SK-N-MC (cell line): ENCODE measurements at regions not wholly inside any gene's neighbourhood (a gene's known extent, or its start where the extent isn't known, plus 50 kb on each side); places are given as distances from the start of the nearest gene placed in this dataset.

ENCODE experiments used
- DNase-seq: peaks from one replicate; pipeline ENCODE4 v3.0.0-alpha.2; 2011; ENCODE audit warnings: low read depth, low spot score
- H3K27ac ChIP-seq: fragments of 200-600 bp; sonication (generic); 2 replicates; pipeline ENCODE4 v1.5.1; 2016; ENCODE audit warnings: mixed run types
- H3K36me3 ChIP-seq: fragments of 200-600 bp; sonication (generic); 2 replicates; pipeline ENCODE4 v1.6.1; 2017; ENCODE audit warnings: antibody characterized with exemption, low read length, mixed read lengths; ENCODE audit not compliant: insufficient read depth
- H3K4me3 ChIP-seq: fragments of 200-600 bp; sonication (generic); 2 replicates; pipeline ENCODE4 v1.5.1; 2016
- H3K9ac ChIP-seq: fragments of 200-600 bp; sonication (generic); 2 replicates; pipeline ENCODE4 v1.8.0; 2017; ENCODE audit warnings: mixed run types, mixed read lengths; ENCODE audit not compliant: insufficient read length
- H3K9me3 ChIP-seq: fragments of 200-600 bp; sonication (generic); 2 replicates; pipeline ENCODE4 v1.6.1; 2017; ENCODE audit warnings: low read depth, mild to moderate bottlenecking, antibody characterized with exemption, low read length, moderate library complexity, mixed read lengths
- EZH2 ChIP-seq: fragments of 200-600 bp; sonication (generic); IDR thresholded peaks from one replicate; pipeline ENCODE4 v1.6.1; 2017; ENCODE audit warnings: antibody characterized with exemption
- FOXP2 ChIP-seq: optimal IDR thresholded peaks from 2 replicates; pipeline ENCODE3; 2011; ENCODE audit warnings: mild to moderate bottlenecking, moderate library complexity; ENCODE audit not compliant: insufficient read depth; ENCODE audit errors: extremely low read length, control extremely low read depth
- POLR2AphosphoS5 ChIP-seq: IDR thresholded peaks from 2 replicates; pipeline ENCODE4 v1.6.1; 2012; ENCODE audit warnings: mild to moderate bottlenecking, low read depth, low read length, borderline replicate concordance

- TF ChIP-seq POLR2AphosphoS5 = no peak
- no peak for TF ChIP-seq FOXP2
- no peak for TF ChIP-seq EZH2
These were observed 126.4 kb upstream of the C1orf21 start for GRCh38 chr1:184260382-184260781.

GRCh38 chr1:184262109-184262508, 124.7 kb upstream of the C1orf21 start:
- DNase-seq = no peak
- TF ChIP-seq POLR2AphosphoS5 = no peak
- no peak for TF ChIP-seq FOXP2
- no peak for TF ChIP-seq EZH2
- H3K9me3 ChIP-seq = no peaks in the 10 kb centered on the region
- H3K4me3 ChIP-seq = no peak overlapping the region
- no peaks in the 10 kb centered on the region for H3K36me3 ChIP-seq
- H3K9ac ChIP-seq = no peak overlapping the region
- no peak overlapping the region for H3K27ac ChIP-seq

More at GRCh38 chr1:184260382-184260781, 126.4 kb upstream of the C1orf21 start:
- DNase-seq = no peak
- no peaks in the 10 kb centered on the region for H3K9me3 ChIP-seq
- H3K4me3 ChIP-seq = no peak overlapping the region
- H3K27ac ChIP-seq = no peak overlapping the region
- no peaks in the 10 kb centered on the region for H3K36me3 ChIP-seq
- H3K9ac ChIP-seq = no peak overlapping the region

GRCh38 chr1:184267747-184268146, 119.1 kb upstream of the C1orf21 start:
- no peak overlapping the region for H3K4me3 ChIP-seq
- TF ChIP-seq POLR2AphosphoS5 (no peak), FOXP2 (no peak), EZH2 (no peak)
- DNase-seq = no peak
- H3K9me3 ChIP-seq = no peaks in the 10 kb centered on the region
- no peak overlapping the region for H3K9ac ChIP-seq
- H3K36me3 ChIP-seq = no peaks in the 10 kb centered on the region
- H3K27ac ChIP-seq = no peak overlapping the region

- H3K4me3 ChIP-seq = no peak overlapping the region
- no peaks in the 10 kb centered on the region for H3K36me3 ChIP-seq
- no peak for DNase-seq
- no peak overlapping the region for H3K27ac ChIP-seq
- no peak overlapping the region for H3K9ac ChIP-seq
- TF ChIP-seq EZH2 = no peak
- no peak for TF ChIP-seq FOXP2
- TF ChIP-seq POLR2AphosphoS5 = no peak
- H3K9me3 ChIP-seq = no peaks in the 10 kb centered on the region
These were observed 116.3 kb upstream of the C1orf21 start for GRCh38 chr1:184270556-184270955.

GRCh38 chr1:184272175-184272866, 114.5 kb upstream of the C1orf21 start:
- Histone ChIP-seq H3K9me3 (no peaks in the 10 kb centered on the region), H3K9ac (no peak overlapping the region), H3K4me3 (no peak overlapping the region), H3K27ac (no peak overlapping the region), H3K36me3 (no peaks in the 10 kb centered on the region)
- TF ChIP-seq FOXP2 (no peak), POLR2AphosphoS5 (no peak), EZH2 (no peak)
- DNase-seq = no peak

- no peak for TF ChIP-seq POLR2AphosphoS5
- TF ChIP-seq FOXP2 = no peak
- no peak for TF ChIP-seq EZH2
- H3K27ac ChIP-seq = no peak overlapping the region
These were observed 110.4 kb upstream of the C1orf21 start for GRCh38 chr1:184276416-184276815.

GRCh38 chr1:184279911-184280458, 106.8 kb upstream of the C1orf21 start:
- TF ChIP-seq FOXP2 (no peak), EZH2 (no peak), POLR2AphosphoS5 (no peak)
- Histone ChIP-seq H3K9me3 (no peaks in the 10 kb centered on the region), H3K27ac (peak overlapping the region; percentile 66), H3K36me3 (no peaks in the 10 kb centered on the region), H3K4me3 (peak overlapping the region; percentile 58), H3K9ac (no peak overlapping the region)
- no peak for DNase-seq

More at GRCh38 chr1:184276416-184276815, 110.4 kb upstream of the C1orf21 start:
- DNase-seq = no peak
- Histone ChIP-seq H3K36me3 (no peaks in the 10 kb centered on the region), H3K9me3 (no peaks in the 10 kb centered on the region), H3K4me3 (no peak overlapping the region), H3K9ac (no peak overlapping the region)

GRCh38 chr1:184283999-184284398, 102.8 kb upstream of the C1orf21 start:
- DNase-seq = no peak

GRCh38 chr1:184284900-184285299, 101.9 kb upstream of the C1orf21 start:
- no peak for TF ChIP-seq EZH2
- TF ChIP-seq POLR2AphosphoS5 = no peak
- TF ChIP-seq FOXP2 = no peak
- DNase-seq = no peak
- no peaks in the 10 kb centered on the region for H3K36me3 ChIP-seq
- no peak overlapping the region for H3K9ac ChIP-seq
- H3K4me3 ChIP-seq = no peak overlapping the region
- no peak overlapping the region for H3K27ac ChIP-seq
- H3K9me3 ChIP-seq = no peaks in the 10 kb centered on the region

More at GRCh38 chr1:184283999-184284398, 102.8 kb upstream of the C1orf21 start:
- H3K4me3 ChIP-seq = no peak overlapping the region
- no peak for TF ChIP-seq POLR2AphosphoS5
- no peak for TF ChIP-seq FOXP2
- TF ChIP-seq EZH2 = no peak
- H3K9ac ChIP-seq = no peak overlapping the region
- H3K36me3 ChIP-seq = no peaks in the 10 kb centered on the region
- H3K9me3 ChIP-seq = no peaks in the 10 kb centered on the region
- no peak overlapping the region for H3K27ac ChIP-seq
